A549 (cell line): ENCODE measurements at regions not wholly inside any gene's neighbourhood (a gene's known extent, or its start where the extent isn't known, plus 50 kb on each side); places are given as distances from the start of the nearest gene placed in this dataset.
A peak's percentile ranks its signal among the peaks of the same experiment; 100 is the strongest.

Source experiments
- ATAC-seq, 2 experiments: fragments of 200-7000 bp in 1 of 2; fragments of >200 bp in 1 of 2; cut with Nextera tagmentation in 1 of 2; cut with Tn5 transposase in 1 of 2; 3 replicates each; pipeline versions ENCODE4 v1.8.0 to v1.9.1; 2018 to 2020; ENCODE audit warnings: mild to moderate bottlenecking in 1 of 2, moderate library complexity in 1 of 2
- CTCF ChIA-PET: fragments of 300-600 bp; sonication (Branson Sonifier 250); formaldehyde crosslinking; extraction: SDS; loops from one replicate; lab custom pipeline; 2021; ENCODE audit warnings: antibody characterized with exemption, inconsistent platforms; lab: Yijun Ruan, JAX
- POLR2A ChIA-PET: fragments of 350-600 bp; formaldehyde crosslinking; extraction: SDS; loops from one replicate; lab custom pipeline; 2021; ENCODE audit warnings: antibody characterized with exemption, inconsistent platforms; lab: Yijun Ruan, JAX
- DNase-seq, 2 experiments: peaks; one replicate each; pipeline versions ENCODE4 v3.0.0 to v3.0.0-alpha.2; 2011 to 2016; ENCODE audit warnings: low read depth in 1 of 2, low spot score in 1 of 2
- FAIRE-seq: peaks from 2 replicates; lab custom pipeline; 2011; peaks lifted over from hg19 to GRCh38; lab: Jason Lieb, UNC
- H3K27ac ChIP-seq, 2 experiments: fragments of >200 bp; sonication (Bioruptor Twin); formaldehyde crosslinking; 3 replicates each; pipeline ENCODE4 v1.5.1; 2016 to 2017
- H3K4me1 ChIP-seq: fragments of >200 bp; sonication (Bioruptor Twin); formaldehyde crosslinking; 3 replicates; pipeline ENCODE4 v1.6.1; 2016
- H3K4me2 ChIP-seq: fragments of >200 bp; sonication (Bioruptor Twin); formaldehyde crosslinking; 3 replicates; pipeline ENCODE4 v1.6.1; 2016
- H3K4me3 ChIP-seq: fragments of >200 bp; sonication (Bioruptor Twin); formaldehyde crosslinking; 3 replicates; pipeline ENCODE4 v1.5.1; 2016
- H3K9me3 ChIP-seq: fragments of >200 bp; sonication (Bioruptor Twin); formaldehyde crosslinking; 3 replicates; pipeline ENCODE4 v1.6.1; 2016
- CBX2 ChIP-seq: fragments of 200-600 bp; sonication (generic); IDR thresholded peaks from 2 replicates; pipeline ENCODE4 v1.6.1; 2016; ENCODE audit warnings: low read depth, mild to moderate bottlenecking, borderline replicate concordance
- CBX8 ChIP-seq: fragments of 200-600 bp; sonication (generic); IDR thresholded peaks from 2 replicates; pipeline ENCODE4 v1.6.1; 2016
- EP300 ChIP-seq, 2 experiments: fragments of >200 bp; sonication (Bioruptor Twin); formaldehyde crosslinking; IDR thresholded peaks; 2 replicates in 1 of 2; 3 replicates in 1 of 2; pipeline ENCODE4 v1.6.1; 2016 to 2017
- ESRRA ChIP-seq: fragments of 150-350 bp; IDR thresholded peaks from 2 replicates; pipeline ENCODE4 v1.6.1; 2014; ENCODE audit warnings: mild to moderate bottlenecking, low read length, borderline replicate concordance
- HDAC2 ChIP-seq: fragments of 200-600 bp; sonication (generic); IDR thresholded peaks from 2 replicates; pipeline ENCODE4 v1.6.1; 2016
- HOXB13 ChIP-seq: fragments of 250-450 bp; sonication (Bioruptor Pico); IDR thresholded peaks from 2 replicates; pipeline ENCODE4 v1.5.0; 2020; ENCODE audit warnings: low read depth, mild to moderate bottlenecking, moderate library complexity
- KDM1A ChIP-seq: fragments of 200-600 bp; sonication (generic); IDR thresholded peaks from 2 replicates; pipeline ENCODE4 v1.6.1; 2016; ENCODE audit warnings: low read depth, mild to moderate bottlenecking
- KDM5A ChIP-seq: fragments of 200-600 bp; sonication (generic); IDR thresholded peaks from 2 replicates; pipeline ENCODE4 v1.6.1; 2016; ENCODE audit warnings: antibody characterized with exemption, mild to moderate bottlenecking
- MAFK ChIP-seq: fragments of 450-650 bp; IDR thresholded peaks from 2 replicates; pipeline ENCODE4 v1.6.1; 2014; ENCODE audit not compliant: partially characterized antibody
- MYC ChIP-seq: IDR thresholded peaks from 2 replicates; pipeline ENCODE4 v1.6.1; 2012; ENCODE audit warnings: mild to moderate bottlenecking, inconsistent platforms, low read length, improper control_type of control experiment, borderline replicate concordance
- NFE2L2 ChIP-seq: fragments of 150-350 bp; conservative IDR thresholded peaks from 2 replicates; pipeline ENCODE4 v1.6.1; 2014; ENCODE audit warnings: low read length
- NPAS2 ChIP-seq: fragments of 250-450 bp; sonication (Bioruptor Pico); IDR thresholded peaks from 2 replicates; pipeline ENCODE4 v1.8.0; 2022; ENCODE audit warnings: mild to moderate bottlenecking, moderate library complexity, borderline replicate concordance
- PHF8 ChIP-seq: fragments of 200-600 bp; sonication (generic); IDR thresholded peaks from 2 replicates; pipeline ENCODE4 v1.6.1; 2016; ENCODE audit warnings: low read depth, mild to moderate bottlenecking, antibody characterized with exemption, moderate library complexity, borderline replicate concordance
- RAD21 ChIP-seq, 2 experiments: fragments of >200 bp in 1 of 2; sonication (Bioruptor Twin) in 1 of 2; formaldehyde crosslinking in 1 of 2; IDR thresholded peaks in 1 of 2; conservative IDR thresholded peaks in 1 of 2; 2 replicates in 1 of 2; 3 replicates in 1 of 2; pipeline ENCODE4 v1.6.1; 2012 to 2018; ENCODE audit warnings: inconsistent platforms in 1 of 2
- RCOR1 ChIP-seq: fragments of 150-350 bp; IDR thresholded peaks from 2 replicates; pipeline ENCODE4 v1.6.1; 2014; ENCODE audit warnings: antibody characterized with exemption, low read length, low read depth
- ZC3H11A ChIP-seq: fragments of 450-650 bp; IDR thresholded peaks from 2 replicates; pipeline ENCODE4 v1.6.1; 2014; ENCODE audit warnings: antibody characterized with exemption, mild to moderate bottlenecking
- ZSCAN20 ChIP-seq: fragments of 250-450 bp; sonication (Bioruptor Pico); IDR thresholded peaks from 2 replicates; pipeline ENCODE4 v1.8.0; 2022; ENCODE audit warnings: mild to moderate bottlenecking, moderate library complexity
- WGBS: methylation state at CpG from one replicate; pipeline ENCODE4 v1.1.6; 2017; ENCODE audit errors: missing lambda C conversion rate; 5-methylcytosine and 5-hydroxymethylcytosine counted together
- TF ChIP-seq, protein P1 (sequence below): IDR thresholded peaks from 2 replicates; pipeline ENCODE4 v1.6.1; 2012
- TF ChIP-seq, protein P2 (sequence below): IDR thresholded peaks from 2 replicates; pipeline ENCODE4 v1.6.1; 2012

DNA sequence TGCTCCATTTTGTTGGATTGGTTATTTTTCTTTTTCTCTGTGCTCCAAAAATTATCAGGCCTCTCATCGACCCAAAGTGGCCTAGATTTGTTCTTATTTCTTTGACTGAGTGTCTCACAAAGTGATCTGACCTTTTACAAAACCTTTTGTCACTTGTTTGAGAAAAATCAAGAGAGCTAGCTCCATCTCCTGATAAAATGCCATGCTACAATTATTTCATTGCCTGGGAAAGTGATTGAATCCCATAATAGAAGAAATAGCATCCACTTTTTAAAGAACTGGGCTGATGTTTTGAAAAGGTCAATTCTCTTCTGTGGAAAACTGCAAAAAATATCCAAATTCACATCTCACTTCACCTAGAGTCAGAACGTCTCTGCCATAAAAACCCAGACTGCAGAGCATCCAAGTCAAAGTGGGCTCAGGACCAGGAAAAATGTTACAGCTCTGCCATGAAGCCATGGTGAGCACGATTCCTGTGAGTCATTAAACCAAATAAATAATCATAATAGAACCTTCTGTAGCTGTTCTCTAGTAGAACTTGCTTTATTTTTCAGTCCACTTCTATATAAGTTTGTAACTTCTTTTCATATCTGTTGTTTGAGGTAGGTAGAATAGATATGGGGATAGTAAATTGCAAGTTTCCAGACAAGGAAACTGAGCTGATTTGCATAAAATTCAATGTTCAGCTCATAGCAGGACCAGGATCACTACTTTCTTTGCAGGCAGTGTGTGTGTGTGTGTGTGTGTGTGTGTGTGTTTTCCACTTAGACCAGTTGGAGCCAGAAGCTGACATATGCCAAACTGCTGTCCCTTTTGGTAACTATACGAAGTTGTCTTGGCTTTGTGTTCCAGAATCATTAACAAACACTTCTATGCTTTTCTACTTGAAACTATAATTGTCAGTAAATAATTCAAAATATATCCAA is 632.5 kb upstream of the ANKRD30A start:
- FAIRE-seq, result no peak
- H3K9me3 ChIP-seq, result no peaks in the 10 kb centered on the region
- peak overlapping the region; percentile 41 for H3K4me2 ChIP-seq
- POLR2A ChIA-PET, result no interaction called here
- peak overlapping the region; percentile 19 to 33; a peak in 3 of 6 replicates for H3K27ac ChIP-seq
- DNase-seq, result no peak
- ATAC-seq, result no peak
- no peak overlapping the region for H3K4me3 ChIP-seq
- TF ChIP-seq, protein P1, sequence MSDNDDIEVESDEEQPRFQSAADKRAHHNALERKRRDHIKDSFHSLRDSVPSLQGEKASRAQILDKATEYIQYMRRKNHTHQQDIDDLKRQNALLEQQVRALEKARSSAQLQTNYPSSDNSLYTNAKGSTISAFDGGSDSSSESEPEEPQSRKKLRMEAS, result no peak
- TF ChIP-seq RAD21 (conservative IDR thresholded peaks at IDR 0.05 in 1 of 2, IDR thresholded peaks at IDR 0.05 in 1 of 2), result peak in 1 of 2 experiments; percentile 11; a peak in 1 of 5 replicates
- CTCF ChIA-PET, result no interaction called here
- WGBS, result 22% methylated on average over 4 of the region's 4 CpGs
- peaks cover 29% of the 10 kb centered on the region for H3K4me1 ChIP-seq

DNA sequence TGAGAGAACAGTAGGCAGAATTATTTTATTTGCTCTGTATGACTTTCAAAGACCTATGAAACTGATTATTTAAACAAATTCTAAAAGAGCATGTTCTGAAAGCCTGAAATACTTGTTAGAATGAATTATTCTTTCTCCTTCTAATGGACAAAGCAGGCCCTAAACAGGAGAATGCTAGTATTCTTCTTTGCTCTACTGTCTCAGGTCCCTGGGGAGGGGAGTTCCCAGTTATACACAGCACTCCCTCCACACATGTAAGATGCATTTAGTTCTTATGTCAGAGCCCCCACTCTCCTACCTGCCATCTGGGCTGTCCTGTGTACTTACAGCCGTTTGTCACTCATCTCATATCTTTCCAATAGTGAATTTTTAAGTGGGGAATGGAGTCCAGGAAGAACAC is 633.5 kb upstream of the ANKRD30A start:
- Histone ChIP-seq H3K4me1 (peaks cover 29% of the 10 kb centered on the region), H3K4me3 (no peak overlapping the region), H3K4me2 (no peak overlapping the region), H3K27ac (peak overlapping the region in 1 of 2 experiments; percentile 33; a peak in 1 of 6 replicates), H3K9me3 (no peaks in the 10 kb centered on the region)
- ChIA-PET POLR2A (no interaction called here), CTCF (interaction anchor here (0.9 kb wide), 1 partner anchor 18 kb away, joined by 3 read pairs; no protein-coding TSS in a partner anchor)
- WGBS, result 53% methylated on average over 1 of the region's 1 CpG
- no peak for FAIRE-seq
- ATAC-seq, result no peak
- TF ChIP-seq HOXB13 (CRISPR knock-in tag) (no peak), ZSCAN20 (no peak), CBX8 (no peak), PHF8 (no peak), MAFK (no peak), CBX2 (no peak), NPAS2 (no peak), EP300 (IDR thresholded peaks at IDR 0.05) (no peak), ESRRA (no peak), MYC (no peak), ZC3H11A (no peak), KDM5A (no peak), HDAC2 (no peak), KDM1A (no peak)
- TF ChIP-seq, protein P2, sequence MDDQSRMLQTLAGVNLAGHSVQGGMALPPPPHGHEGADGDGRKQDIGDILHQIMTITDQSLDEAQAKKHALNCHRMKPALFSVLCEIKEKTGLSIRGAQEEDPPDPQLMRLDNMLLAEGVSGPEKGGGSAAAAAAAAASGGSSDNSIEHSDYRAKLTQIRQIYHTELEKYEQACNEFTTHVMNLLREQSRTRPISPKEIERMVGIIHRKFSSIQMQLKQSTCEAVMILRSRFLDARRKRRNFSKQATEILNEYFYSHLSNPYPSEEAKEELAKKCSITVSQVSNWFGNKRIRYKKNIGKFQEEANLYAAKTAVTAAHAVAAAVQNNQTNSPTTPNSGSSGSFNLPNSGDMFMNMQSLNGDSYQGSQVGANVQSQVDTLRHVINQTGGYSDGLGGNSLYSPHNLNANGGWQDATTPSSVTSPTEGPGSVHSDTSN, result no peak
- DNase-seq, result no peak

DNA sequence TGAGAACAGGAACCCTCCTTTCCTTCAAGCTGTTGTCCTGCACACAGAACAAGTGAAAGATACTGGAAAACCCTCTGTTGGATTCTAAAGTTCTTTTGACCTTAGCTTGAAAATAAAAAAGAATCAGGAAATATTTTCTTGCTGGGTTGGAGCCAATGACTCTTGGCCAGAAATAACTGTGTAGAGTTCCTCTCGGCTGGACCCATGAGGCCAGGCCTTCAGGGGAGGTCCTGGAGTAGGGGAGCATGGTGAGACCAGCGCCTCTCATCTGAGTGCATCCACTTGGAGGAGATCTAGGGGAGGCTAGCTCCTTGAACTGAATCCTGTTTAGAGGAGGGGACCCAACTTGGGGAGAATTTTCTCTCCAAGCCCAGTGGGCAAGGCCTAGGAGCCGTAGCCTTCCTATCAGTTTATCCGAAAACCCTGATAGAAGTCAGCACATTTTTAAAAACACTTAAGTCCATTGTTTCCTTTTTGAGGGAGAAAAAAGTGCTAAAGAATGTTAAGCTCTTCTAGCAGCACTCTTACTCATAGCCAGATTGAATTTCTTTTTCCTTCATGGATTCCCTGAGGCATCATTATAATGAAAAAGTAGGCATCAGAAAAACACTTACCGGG is 635.7 kb upstream of the ANKRD30A start:
- peak overlapping the region in 1 of 2 experiments; percentile 54; a peak in 3 of 6 replicates for H3K27ac ChIP-seq
- TF ChIP-seq, protein P1, result no peak
- TF ChIP-seq NFE2L2 (no peak), RCOR1 (no peak)
- POLR2A ChIA-PET, result no interaction called here
- no peak overlapping the region for H3K4me3 ChIP-seq
- no peak for ATAC-seq
- H3K4me2 ChIP-seq, result no peak overlapping the region
- no peak for DNase-seq
- 80% methylated on average over 5 of the region's 5 CpGs for WGBS
- no peak for FAIRE-seq
- CTCF ChIA-PET, result no interaction called here
- H3K9me3 ChIP-seq, result no peaks in the 10 kb centered on the region
- H3K4me1 ChIP-seq, result peaks cover 28% of the 10 kb centered on the region
